Nephron progenitor cell (in vitro differentiated cells): ENCODE measurements at regions not wholly inside any gene's neighbourhood (a gene's known extent, or its start where the extent isn't known, plus 50 kb on each side); places are given as distances from the start of the nearest gene placed in this dataset.

Experiments used
- DNase-seq: peaks from one replicate; pipeline ENCODE4 v3.0.0; 2021
- H3K27ac Mint-ChIP-seq: 2 replicates; pipeline ENCODE4 v1.8.0; 2021; ENCODE audit warnings: mild to moderate bottlenecking, moderate library complexity, mixed read lengths
- H3K27me3 Mint-ChIP-seq: 2 replicates; pipeline ENCODE4 v1.8.0; 2021; ENCODE audit warnings: mild to moderate bottlenecking, low read depth, mixed read lengths; ENCODE audit not compliant: poor library complexity
- H3K36me3 Mint-ChIP-seq: 2 replicates; pipeline ENCODE4 v1.8.0; 2021; ENCODE audit warnings: low read depth, mixed read lengths
- H3K4me1 Mint-ChIP-seq: 2 replicates; pipeline ENCODE4 v1.8.0; 2021; ENCODE audit warnings: mixed read lengths
- H3K4me3 Mint-ChIP-seq: 2 replicates; pipeline ENCODE4 v1.8.0; 2021; ENCODE audit warnings: mild to moderate bottlenecking, moderate library complexity, mixed read lengths
- H3K9me3 Mint-ChIP-seq: 2 replicates; pipeline ENCODE4 v1.8.0; 2021; ENCODE audit warnings: mild to moderate bottlenecking, moderate library complexity, mixed read lengths
- CTCF ChIP-seq: fragments of 200-600 bp; sonication (generic); IDR thresholded peaks from 2 replicates; pipeline ENCODE4 v1.5.0; 2021; ENCODE audit warnings: antibody characterized with exemption

GRCh38 chr1:29487291-29487690 lies 251.0 kb downstream of the PTPRU start:
- peaks cover 15% of the 10 kb centered on the region for H3K4me1 Mint-ChIP-seq
- H3K27me3 Mint-ChIP-seq: peaks cover 14% of the 10 kb centered on the region
- no peak overlapping the region for H3K27ac Mint-ChIP-seq
- H3K4me3 Mint-ChIP-seq: no peak overlapping the region
- no peak for TF ChIP-seq CTCF
- no peaks in the 10 kb centered on the region for H3K9me3 Mint-ChIP-seq
- DNase-seq: no peak
- H3K36me3 Mint-ChIP-seq: no peaks in the 10 kb centered on the region

DNA sequence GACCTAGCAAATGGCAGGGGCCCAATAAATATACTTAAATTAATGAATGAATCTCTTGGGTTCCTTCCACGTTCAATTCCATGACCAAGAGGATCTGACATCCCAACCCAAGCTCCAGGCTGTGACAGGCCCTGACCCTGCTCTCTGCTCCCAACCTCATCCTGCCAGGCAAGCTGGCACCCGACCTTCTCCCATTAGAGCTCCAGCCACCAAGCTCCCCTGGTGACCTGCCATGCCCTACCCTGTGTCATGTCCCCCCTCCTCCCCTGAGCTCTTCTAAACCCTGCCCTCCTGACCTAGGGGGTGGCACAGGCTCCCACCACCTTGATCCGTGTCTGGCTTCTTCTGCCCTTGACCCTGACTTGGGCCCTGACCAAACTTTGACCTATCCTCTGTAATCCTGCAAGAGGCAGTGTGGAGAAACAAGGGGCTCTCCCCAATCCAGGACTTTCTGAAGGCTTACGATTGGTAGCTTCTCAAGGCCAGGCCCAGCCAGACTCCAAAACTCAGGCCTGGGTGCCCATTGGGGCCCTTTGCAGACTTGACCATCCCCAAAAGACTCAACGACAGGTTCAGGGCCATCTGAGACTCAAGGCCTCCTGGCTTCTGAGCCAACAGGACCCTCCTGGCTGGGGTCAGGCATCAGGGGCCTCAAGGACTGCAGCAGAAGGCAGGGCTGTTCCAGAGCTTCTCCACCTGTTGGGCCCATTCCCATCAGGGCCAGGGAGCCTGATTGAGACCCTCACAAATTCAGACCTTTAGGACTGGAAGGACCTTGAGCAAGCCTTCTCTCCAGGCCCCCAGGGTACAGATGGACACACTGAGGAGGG lies 249.0 kb downstream of the PTPRU start:
- Mint-ChIP-seq H3K36me3 (no peaks in the 10 kb centered on the region), H3K9me3 (no peaks in the 10 kb centered on the region), H3K27me3 (peaks cover 14% of the 10 kb centered on the region), H3K4me3 (no peak overlapping the region), H3K27ac (no peak overlapping the region), H3K4me1 (peaks cover 15% of the 10 kb centered on the region)
- TF ChIP-seq CTCF: no peak
- no peak for DNase-seq

- TF ChIP-seq CTCF: no peak
- no peak overlapping the region for H3K4me3 Mint-ChIP-seq
- H3K36me3 Mint-ChIP-seq: no peaks in the 10 kb centered on the region
- peaks cover 16% of the 10 kb centered on the region for H3K27me3 Mint-ChIP-seq
- DNase-seq: no peak
- H3K27ac Mint-ChIP-seq: no peak overlapping the region
- no peaks in the 10 kb centered on the region for H3K9me3 Mint-ChIP-seq
- H3K4me1 Mint-ChIP-seq: peaks cover 27% of the 10 kb centered on the region
Measured at GRCh38 chr1:29482991-29483390, 246.7 kb downstream of the PTPRU start.

DNA sequence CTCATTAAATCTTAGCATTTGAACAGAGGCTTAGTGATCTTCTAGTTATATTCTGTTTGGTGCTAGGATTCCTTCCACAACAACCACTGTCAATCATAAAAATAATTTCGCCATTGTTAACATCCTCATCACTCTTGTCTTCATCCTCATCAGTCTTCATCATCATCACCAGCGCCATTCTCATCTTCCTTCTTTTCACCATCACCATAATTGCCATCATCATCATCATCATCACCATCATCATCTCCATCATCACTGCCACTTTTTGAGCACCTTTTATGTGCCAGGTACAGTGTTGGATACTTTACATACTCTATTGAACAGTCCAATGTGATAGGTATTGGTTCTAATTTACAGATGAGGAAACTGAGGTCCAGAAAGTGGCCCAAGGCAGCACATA lies 245.7 kb downstream of the PTPRU start:
- Mint-ChIP-seq H3K4me1 (peaks cover 25% of the 10 kb centered on the region), H3K27me3 (peaks cover 16% of the 10 kb centered on the region), H3K4me3 (no peak overlapping the region), H3K9me3 (no peaks in the 10 kb centered on the region), H3K27ac (no peak overlapping the region), H3K36me3 (no peaks in the 10 kb centered on the region)
- DNase-seq: no peak
- TF ChIP-seq CTCF: no peak

DNA sequence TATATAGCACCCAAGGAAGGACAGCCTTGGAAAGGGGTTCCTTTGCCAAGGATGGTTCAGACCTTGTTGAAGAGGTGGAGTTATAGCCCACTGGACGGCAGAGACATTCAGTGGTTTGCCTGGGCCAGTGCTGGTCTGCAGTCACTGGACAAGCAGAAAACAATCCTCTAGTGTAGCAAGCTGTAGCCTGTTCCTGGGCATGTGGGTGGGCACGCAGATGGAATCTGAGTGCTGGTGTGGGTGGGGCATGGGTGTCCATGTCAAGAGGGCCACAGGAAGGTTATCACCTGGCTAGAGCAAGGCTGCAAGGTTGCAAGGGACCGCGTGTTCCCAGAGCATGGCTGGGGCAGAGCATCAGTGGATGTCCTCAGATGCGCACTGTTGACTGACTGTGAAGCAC lies 244.7 kb downstream of the PTPRU start:
- peaks cover 17% of the 10 kb centered on the region for H3K27me3 Mint-ChIP-seq
- no peak overlapping the region for H3K27ac Mint-ChIP-seq
- H3K9me3 Mint-ChIP-seq: no peaks in the 10 kb centered on the region
- H3K36me3 Mint-ChIP-seq: no peaks in the 10 kb centered on the region
- peaks cover 22% of the 10 kb centered on the region for H3K4me1 Mint-ChIP-seq
- no peak for DNase-seq
- TF ChIP-seq CTCF: no peak
- H3K4me3 Mint-ChIP-seq: no peak overlapping the region

DNA sequence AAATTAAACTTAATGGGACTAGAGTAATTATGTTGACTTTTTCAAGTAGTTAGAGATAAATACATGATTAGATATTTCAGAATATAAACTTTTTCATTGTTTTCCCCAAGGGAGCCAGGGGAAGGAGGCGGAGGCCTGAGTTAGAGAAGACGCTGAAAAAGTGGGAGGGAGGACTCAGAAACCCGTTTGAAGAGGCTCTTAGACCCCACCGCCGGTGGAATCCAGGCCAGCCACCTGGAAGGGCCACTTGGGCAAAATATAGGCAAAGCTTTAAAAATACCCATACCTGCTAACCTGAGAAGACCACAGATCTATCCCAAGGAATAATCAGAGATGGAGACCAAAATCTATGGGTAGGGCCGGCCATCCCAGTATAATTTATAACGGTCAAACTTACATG lies 242.6 kb downstream of the PTPRU start:
- H3K27me3 Mint-ChIP-seq: peaks cover 22% of the 10 kb centered on the region
- DNase-seq: no peak
- no peaks in the 10 kb centered on the region for H3K9me3 Mint-ChIP-seq
- no peaks in the 10 kb centered on the region for H3K36me3 Mint-ChIP-seq
- peaks cover 35% of the 10 kb centered on the region for H3K4me1 Mint-ChIP-seq
- no peak overlapping the region for H3K27ac Mint-ChIP-seq
- no peak for TF ChIP-seq CTCF
- peak overlapping the region; percentile 69 for H3K4me3 Mint-ChIP-seq
